ENCODE measurements at regions not wholly inside any gene's neighbourhood (a gene's known extent, or its start where the extent isn't known, plus 50 kb on each side); places are given as distances from the start of the nearest gene placed in this dataset.

DNA sequence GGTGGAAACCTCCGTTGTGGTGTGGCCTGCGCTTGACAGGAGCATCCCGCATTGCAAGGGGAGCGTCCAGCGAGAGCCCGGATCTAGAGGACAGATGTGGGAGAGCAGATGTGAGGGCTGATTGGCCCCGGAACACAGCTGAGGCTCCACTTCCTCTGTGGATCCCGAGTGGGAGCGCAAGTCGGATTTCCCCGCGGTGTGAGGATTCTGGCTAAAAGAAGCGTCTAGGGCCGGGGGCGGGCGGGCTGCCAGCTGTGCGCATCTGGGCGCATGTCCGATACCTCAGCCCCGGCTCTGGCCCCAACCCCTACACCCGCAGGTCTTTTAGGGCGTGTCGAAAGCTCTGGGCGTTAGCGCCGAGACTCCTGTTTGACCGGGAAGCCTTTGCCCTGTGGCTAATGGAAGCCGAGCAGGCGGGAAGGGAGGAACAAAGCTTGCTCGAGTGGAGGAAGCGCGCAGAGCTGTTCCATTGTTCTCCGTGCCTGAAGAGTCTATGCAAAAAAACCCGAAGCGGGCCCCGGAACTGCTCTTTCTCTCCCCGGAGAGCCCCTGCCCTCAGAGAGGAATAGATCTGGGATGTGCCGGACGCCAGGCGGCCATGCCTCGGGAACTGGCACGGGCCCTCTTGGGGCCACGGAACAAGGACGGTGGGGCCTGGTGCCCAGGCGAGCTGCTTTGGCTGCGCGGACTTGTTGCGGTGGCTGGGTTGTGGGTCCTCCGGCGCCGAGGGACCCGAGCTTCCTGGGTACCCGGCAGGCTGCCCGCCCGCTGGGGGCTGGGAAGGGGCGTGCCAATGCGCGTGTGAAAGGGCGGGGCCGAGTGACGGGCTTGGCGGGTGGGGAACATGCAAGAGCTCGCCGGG, 111.1 kb downstream of the NAV1 start:
- Histone ChIP-seq H3K9ac (ENCODE audit: low read depth, low read length) (peak overlapping the region; percentile 86), H3K4me2 (ENCODE audit: low read length) (peak overlapping the region; percentile 99), H3K4me1 (ENCODE audit: control insufficient read depth, insufficient read depth, low read length) (peaks cover 67% of the 10 kb centered on the region), H3K4me3 (ENCODE audit: low read length) (peak overlapping the region; percentile 87), H3K36me3 (ENCODE audit: insufficient read depth, low read length) (peaks cover 31% of the 10 kb centered on the region), H3K9me3 (replicated peaks; ENCODE audit: low read length) (no peaks in the 10 kb centered on the region), H3K27me3 (ENCODE audit: control insufficient read depth, insufficient read depth, low read length) (no peaks in the 10 kb centered on the region)

DNA sequence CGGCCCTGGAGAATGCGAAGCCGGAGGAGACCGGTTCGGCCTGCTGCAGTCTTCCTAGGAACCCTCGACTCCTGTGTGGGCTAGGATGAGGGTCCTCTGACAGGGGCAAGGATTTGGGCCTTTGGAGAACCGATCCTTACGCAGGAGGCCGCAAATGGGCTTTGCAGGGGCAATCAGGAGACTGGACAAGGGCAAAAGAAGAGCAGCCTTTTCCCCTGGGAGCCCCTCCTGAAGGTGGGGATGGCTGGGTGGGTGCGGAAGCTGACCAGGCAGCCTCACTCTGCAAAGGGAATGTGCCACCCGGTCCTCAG, 111.7 kb downstream of the NAV1 start:
- Histone ChIP-seq H3K27me3 (ENCODE audit: control insufficient read depth, insufficient read depth, low read length) (no peaks in the 10 kb centered on the region), H3K4me2 (ENCODE audit: low read length) (peak overlapping the region; percentile 99), H3K4me3 (ENCODE audit: low read length) (peak overlapping the region; percentile 87), H3K4me1 (ENCODE audit: control insufficient read depth, insufficient read depth, low read length) (peaks cover 72% of the 10 kb centered on the region), H3K9ac (ENCODE audit: low read depth, low read length) (peak overlapping the region; percentile 86), H3K36me3 (ENCODE audit: insufficient read depth, low read length) (peaks cover 31% of the 10 kb centered on the region), H3K9me3 (replicated peaks; ENCODE audit: low read length) (no peaks in the 10 kb centered on the region)

DNA sequence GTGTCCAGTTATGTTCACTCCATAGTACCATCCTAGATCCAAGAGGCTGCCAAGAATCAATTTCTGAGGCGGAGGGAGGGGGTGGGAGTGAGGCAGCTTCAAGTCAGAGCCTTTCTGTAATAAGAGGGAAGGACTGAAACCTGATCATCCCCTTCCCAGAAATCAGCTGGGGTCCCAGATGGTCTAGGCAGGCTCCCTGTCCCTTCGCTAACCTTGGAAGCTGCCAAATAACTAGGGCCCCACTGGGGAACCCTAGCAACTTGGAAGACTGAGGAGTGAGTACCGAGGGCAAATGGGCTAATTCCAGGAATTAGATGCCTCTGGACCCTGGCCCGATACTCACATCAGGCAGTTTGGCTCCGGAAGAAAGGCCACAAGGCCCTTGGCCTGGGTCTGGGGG, 113.3 kb downstream of the NAV1 start:
- Histone ChIP-seq H3K4me1 (ENCODE audit: control insufficient read depth, insufficient read depth, low read length) (peaks cover 72% of the 10 kb centered on the region), H3K9me3 (replicated peaks; ENCODE audit: low read length) (no peaks in the 10 kb centered on the region), H3K4me3 (ENCODE audit: low read length) (peak overlapping the region; percentile 87), H3K27me3 (ENCODE audit: control insufficient read depth, insufficient read depth, low read length) (no peaks in the 10 kb centered on the region), H3K9ac (ENCODE audit: low read depth, low read length) (peak overlapping the region; percentile 86), H3K4me2 (ENCODE audit: low read length) (peak overlapping the region; percentile 99), H3K36me3 (ENCODE audit: insufficient read depth, low read length) (peaks cover 25% of the 10 kb centered on the region)

DNA sequence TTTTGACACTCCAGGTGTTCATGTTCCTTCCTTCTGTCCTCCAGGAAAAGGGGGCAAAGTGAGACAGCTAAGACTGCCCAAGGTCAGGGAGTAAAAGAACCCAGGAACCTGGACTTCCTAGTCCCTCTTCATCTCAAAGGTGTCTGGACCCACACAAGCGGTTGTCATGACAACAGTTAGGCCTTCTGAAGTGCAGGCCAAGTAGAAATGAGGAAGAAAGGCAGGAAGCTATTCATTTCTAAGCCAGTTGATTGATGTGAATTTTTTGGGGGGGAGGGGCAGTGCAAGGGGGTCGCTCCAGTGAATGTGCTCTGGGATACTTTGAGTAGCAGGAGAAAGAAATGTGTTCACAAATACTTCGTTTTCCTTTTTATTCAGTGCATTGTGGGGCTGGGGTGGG, 114.3 kb downstream of the NAV1 start:
- Histone ChIP-seq H3K27me3 (ENCODE audit: control insufficient read depth, insufficient read depth, low read length) (no peaks in the 10 kb centered on the region), H3K4me1 (ENCODE audit: control insufficient read depth, insufficient read depth, low read length) (peaks cover 66% of the 10 kb centered on the region), H3K36me3 (ENCODE audit: insufficient read depth, low read length) (peaks cover 29% of the 10 kb centered on the region), H3K9ac (ENCODE audit: low read depth, low read length) (no peak overlapping the region), H3K4me2 (ENCODE audit: low read length) (peak overlapping the region; percentile 31), H3K9me3 (replicated peaks; ENCODE audit: low read length) (no peaks in the 10 kb centered on the region), H3K4me3 (ENCODE audit: low read length) (no peak overlapping the region)

DNA sequence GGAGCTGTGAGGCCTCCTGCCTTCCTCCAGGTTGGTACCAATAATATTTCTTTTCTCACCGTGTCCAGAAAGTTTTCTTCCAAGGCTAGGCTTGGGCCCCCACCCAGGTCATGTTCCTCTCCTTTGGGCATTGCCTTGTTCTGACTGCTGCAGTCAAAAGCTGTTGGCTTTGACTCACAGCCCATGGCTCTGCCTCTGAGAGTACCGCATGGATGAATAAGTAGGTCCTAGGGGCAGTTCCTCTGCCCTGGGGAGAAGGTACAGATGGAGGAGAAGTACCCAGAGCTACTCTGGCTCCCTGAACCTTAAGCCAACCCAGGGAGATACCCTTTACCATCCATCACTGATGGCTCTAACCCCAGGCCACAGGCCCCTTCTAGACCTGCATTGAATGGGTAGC, 115.0 kb downstream of the NAV1 start:
- Histone ChIP-seq H3K36me3 (ENCODE audit: insufficient read depth, low read length) (peaks cover 29% of the 10 kb centered on the region), H3K9ac (ENCODE audit: low read depth, low read length) (no peak overlapping the region), H3K9me3 (replicated peaks; ENCODE audit: low read length) (no peaks in the 10 kb centered on the region), H3K4me3 (ENCODE audit: low read length) (no peak overlapping the region), H3K4me1 (ENCODE audit: control insufficient read depth, insufficient read depth, low read length) (peaks cover 66% of the 10 kb centered on the region), H3K27me3 (ENCODE audit: control insufficient read depth, insufficient read depth, low read length) (no peaks in the 10 kb centered on the region), H3K4me2 (ENCODE audit: low read length) (peak overlapping the region; percentile 4)

DNA sequence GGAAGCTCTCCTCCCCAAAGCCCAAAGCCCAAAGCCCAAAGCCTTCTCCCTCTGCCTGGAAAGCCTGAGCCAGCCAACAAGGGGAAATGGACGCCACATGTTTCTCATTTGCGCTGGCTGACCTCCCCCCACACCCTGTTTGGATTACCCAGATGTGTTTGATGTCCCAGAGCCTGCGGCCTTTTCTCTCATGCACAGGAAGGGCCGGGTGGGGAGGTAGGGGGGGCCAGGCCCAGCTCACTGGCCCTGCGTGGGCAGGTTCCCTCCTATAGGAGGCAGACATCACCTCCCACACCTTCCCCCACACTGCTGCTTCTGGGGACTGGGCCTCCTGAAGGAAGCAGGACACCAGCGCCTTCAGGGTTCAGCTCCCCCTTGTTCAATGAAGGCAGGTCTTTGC, 116.3 kb downstream of the NAV1 start:
- peaks cover 30% of the 10 kb centered on the region for H3K36me3 ChIP-seq (ENCODE audit: insufficient read depth, low read length)
- peak overlapping the region; percentile 9 for H3K9ac ChIP-seq (ENCODE audit: low read depth, low read length)
- H3K4me1 ChIP-seq (ENCODE audit: control insufficient read depth, insufficient read depth, low read length): peaks cover 66% of the 10 kb centered on the region
- peak overlapping the region; percentile 5 for H3K4me2 ChIP-seq (ENCODE audit: low read length)
- H3K9me3 ChIP-seq (replicated peaks; ENCODE audit: low read length): no peaks in the 10 kb centered on the region
- no peak overlapping the region for H3K4me3 ChIP-seq (ENCODE audit: low read length)
- H3K27me3 ChIP-seq (ENCODE audit: control insufficient read depth, insufficient read depth, low read length): no peaks in the 10 kb centered on the region

DNA sequence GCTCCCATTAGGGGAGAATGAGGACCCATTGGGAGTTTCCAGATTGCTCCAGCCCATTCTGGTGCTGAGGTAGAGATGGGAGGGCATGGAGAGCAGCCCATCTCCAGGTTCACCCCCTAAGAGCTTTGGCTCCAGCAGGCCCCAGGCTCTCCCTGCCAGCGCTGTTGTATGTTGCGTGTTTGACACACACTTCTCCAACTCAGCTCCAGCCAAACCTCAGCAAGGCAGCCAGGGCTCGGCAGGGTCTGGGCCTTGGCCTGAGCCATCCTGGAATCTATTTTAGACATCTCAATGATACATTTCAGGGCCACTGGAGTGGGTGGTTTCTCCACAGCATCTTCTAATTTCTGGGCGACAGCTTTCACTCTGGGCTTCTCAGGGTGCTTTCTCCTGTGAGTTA, 117.0 kb downstream of the NAV1 start:
- peaks cover 64% of the 10 kb centered on the region for H3K4me1 ChIP-seq (ENCODE audit: control insufficient read depth, insufficient read depth, low read length)

DNA sequence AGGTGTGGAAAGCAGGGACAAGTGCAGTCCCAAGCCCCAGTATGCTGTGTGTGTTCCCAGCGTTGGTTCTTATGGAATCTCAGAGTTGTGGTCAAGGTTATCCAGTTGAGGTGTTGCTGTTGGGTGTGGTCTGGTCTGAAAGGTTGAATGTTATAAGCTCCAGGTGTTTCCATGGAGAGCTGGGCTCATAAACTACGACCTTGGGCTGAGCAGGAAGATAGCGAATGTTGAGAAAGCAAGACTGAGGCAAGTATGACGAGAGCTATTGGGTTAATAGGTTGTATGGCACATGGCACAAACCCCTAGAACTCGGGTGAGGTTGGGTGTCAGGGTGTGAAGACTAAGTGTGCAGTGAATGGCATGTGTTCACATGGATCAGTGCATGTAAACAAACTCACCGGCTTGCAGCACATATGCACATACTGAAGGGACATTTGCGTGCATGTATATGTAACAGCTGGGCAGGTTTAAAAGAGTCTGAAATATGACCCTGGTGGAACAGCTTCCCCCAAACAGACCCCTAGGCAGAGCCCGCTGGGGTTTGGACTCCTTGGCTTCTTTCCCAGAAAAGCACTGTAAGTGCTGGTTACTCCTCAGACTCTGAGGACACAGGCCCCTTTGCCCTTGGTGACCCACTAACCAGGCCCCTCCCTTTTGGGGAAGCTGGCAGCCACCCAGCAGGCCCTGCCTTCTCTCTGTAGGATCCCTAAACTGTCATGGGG, 117.5 kb downstream of the NAV1 start:
- Histone ChIP-seq H3K9me3 (replicated peaks; ENCODE audit: low read length) (no peaks in the 10 kb centered on the region), H3K4me2 (ENCODE audit: low read length) (peak overlapping the region; percentile 14), H3K4me3 (ENCODE audit: low read length) (no peak overlapping the region), H3K4me1 (ENCODE audit: control insufficient read depth, insufficient read depth, low read length) (peaks cover 61% of the 10 kb centered on the region), H3K9ac (ENCODE audit: low read depth, low read length) (no peak overlapping the region), H3K27me3 (ENCODE audit: control insufficient read depth, insufficient read depth, low read length) (no peaks in the 10 kb centered on the region), H3K36me3 (ENCODE audit: insufficient read depth, low read length) (peaks cover 32% of the 10 kb centered on the region)

More for the DNA sequence above, 117.0 kb downstream of the NAV1 start:
- Histone ChIP-seq H3K27me3 (ENCODE audit: control insufficient read depth, insufficient read depth, low read length) (no peaks in the 10 kb centered on the region), H3K36me3 (ENCODE audit: insufficient read depth, low read length) (peaks cover 32% of the 10 kb centered on the region), H3K9ac (ENCODE audit: low read depth, low read length) (no peak overlapping the region), H3K4me2 (ENCODE audit: low read length) (peak overlapping the region; percentile 5), H3K4me3 (ENCODE audit: low read length) (no peak overlapping the region), H3K9me3 (replicated peaks; ENCODE audit: low read length) (no peaks in the 10 kb centered on the region)

DNA sequence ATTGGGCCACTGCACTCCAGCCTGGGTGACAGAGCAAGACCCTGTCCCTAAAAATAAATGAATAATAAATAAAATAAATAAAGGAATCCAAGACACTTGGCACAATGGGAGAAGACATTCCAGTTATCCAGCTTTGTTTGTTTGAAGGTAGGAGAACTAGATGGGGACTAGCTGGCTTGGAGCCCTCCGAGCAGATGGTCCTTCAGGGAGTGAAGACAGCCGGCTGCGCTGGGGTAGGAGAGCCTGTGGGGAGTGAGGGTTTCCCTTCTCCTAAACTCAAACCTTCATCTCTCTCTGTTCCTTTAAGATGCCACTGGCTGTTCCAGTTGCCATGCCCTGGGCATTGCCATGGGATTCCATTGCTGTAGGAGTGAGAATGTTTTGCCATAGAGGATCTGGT, 120.6 kb downstream of the NAV1 start:
- no peaks in the 10 kb centered on the region for H3K9me3 ChIP-seq (replicated peaks; ENCODE audit: low read length)
- H3K9ac ChIP-seq (ENCODE audit: low read depth, low read length): no peak overlapping the region
- no peaks in the 10 kb centered on the region for H3K27me3 ChIP-seq (ENCODE audit: control insufficient read depth, insufficient read depth, low read length)
- H3K4me3 ChIP-seq (ENCODE audit: low read length): no peak overlapping the region
- no peak overlapping the region for H3K4me2 ChIP-seq (ENCODE audit: low read length)
- peaks cover 44% of the 10 kb centered on the region for H3K4me1 ChIP-seq (ENCODE audit: control insufficient read depth, insufficient read depth, low read length)
- H3K36me3 ChIP-seq (ENCODE audit: insufficient read depth, low read length): peaks cover 44% of the 10 kb centered on the region

DNA sequence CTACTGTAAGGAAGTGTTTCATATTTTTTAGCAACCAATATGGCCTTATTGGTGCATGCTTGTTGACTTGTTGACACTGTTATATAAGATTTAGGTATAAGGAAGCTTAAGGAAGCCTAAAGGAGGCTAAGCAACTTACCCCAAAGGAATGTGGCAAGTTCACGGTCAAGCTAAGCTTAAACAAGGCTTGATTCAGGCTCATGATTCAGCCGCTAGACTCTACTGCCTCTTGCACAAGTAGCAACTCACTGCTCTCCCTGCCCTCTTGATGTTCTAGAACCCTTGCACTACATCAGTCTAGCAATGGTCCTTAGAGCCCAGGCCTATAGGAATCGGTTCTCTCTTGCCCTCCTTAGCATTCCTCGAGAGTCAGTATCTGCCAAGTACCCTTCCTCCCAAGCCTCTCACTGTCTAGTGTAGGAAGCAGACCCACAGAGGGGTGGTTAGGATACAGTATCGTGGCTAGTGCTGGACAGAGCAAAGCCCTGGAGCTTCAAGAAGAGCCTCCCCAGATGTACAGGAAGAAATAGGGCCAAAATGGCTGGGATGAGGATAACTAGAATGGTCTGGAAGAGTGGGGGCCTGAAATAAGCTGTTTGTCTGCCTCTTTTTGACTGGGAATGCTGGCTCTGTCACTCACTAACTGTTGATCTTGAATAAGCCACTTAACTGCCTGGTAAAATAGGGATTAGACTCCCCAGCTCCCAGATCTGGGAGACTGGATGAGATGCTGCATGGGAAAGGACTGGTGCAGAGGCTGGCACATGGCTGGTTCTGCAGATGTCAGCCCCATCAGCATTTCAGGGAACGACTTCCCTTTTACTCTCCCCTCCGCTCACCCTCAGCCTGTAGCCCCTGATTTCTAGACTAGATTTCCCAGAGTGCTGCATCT, 122.2 kb downstream of the NAV1 start:
- Histone ChIP-seq H3K4me2 (ENCODE audit: low read length) (no peak overlapping the region), H3K27me3 (ENCODE audit: control insufficient read depth, insufficient read depth, low read length) (no peaks in the 10 kb centered on the region), H3K36me3 (ENCODE audit: insufficient read depth, low read length) (peaks cover 58% of the 10 kb centered on the region), H3K9me3 (replicated peaks; ENCODE audit: low read length) (no peaks in the 10 kb centered on the region), H3K4me3 (ENCODE audit: low read length) (no peak overlapping the region), H3K4me1 (ENCODE audit: control insufficient read depth, insufficient read depth, low read length) (peaks cover 29% of the 10 kb centered on the region), H3K9ac (ENCODE audit: low read depth, low read length) (no peak overlapping the region)

DNA sequence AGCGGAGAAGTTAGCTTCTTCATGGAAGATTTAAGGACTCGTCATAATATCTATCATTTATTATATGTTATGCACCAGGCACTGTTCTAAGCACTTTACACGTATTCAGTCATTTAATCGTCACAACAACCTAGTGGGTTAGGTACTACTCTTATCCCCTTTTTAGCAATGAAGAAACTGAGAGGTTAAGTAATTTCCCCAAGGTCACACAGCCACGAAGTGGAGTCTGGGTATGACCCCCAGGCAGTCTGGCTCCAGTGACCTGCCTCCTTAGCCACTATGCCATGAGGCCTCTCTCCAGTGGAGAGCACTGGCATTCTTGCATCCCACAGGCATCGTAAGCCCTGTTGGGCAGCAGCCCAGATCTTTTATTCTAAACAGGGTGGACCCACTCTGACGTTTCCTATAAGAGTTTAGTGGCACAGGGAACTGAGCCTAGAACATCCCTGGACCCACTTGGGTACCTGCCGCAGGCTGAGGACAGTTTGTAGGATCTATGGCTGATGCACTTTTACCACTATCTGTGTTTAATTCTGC, 123.0 kb downstream of the NAV1 start:
- no peak overlapping the region for H3K4me3 ChIP-seq (ENCODE audit: low read length)
- H3K4me1 ChIP-seq (ENCODE audit: control insufficient read depth, insufficient read depth, low read length): peaks cover 22% of the 10 kb centered on the region
- no peak overlapping the region for H3K4me2 ChIP-seq (ENCODE audit: low read length)
- H3K36me3 ChIP-seq (ENCODE audit: insufficient read depth, low read length): peaks cover 63% of the 10 kb centered on the region
- no peaks in the 10 kb centered on the region for H3K9me3 ChIP-seq (replicated peaks; ENCODE audit: low read length)
- no peak overlapping the region for H3K9ac ChIP-seq (ENCODE audit: low read depth, low read length)
- H3K27me3 ChIP-seq (ENCODE audit: control insufficient read depth, insufficient read depth, low read length): no peaks in the 10 kb centered on the region

Measured in skeletal muscle satellite cell (primary cell).